ENCODE measurements at regions not wholly inside any gene's neighbourhood (a gene's known extent, or its start where the extent isn't known, plus 50 kb on each side); places are given as distances from the start of the nearest gene placed in this dataset.

DNA sequence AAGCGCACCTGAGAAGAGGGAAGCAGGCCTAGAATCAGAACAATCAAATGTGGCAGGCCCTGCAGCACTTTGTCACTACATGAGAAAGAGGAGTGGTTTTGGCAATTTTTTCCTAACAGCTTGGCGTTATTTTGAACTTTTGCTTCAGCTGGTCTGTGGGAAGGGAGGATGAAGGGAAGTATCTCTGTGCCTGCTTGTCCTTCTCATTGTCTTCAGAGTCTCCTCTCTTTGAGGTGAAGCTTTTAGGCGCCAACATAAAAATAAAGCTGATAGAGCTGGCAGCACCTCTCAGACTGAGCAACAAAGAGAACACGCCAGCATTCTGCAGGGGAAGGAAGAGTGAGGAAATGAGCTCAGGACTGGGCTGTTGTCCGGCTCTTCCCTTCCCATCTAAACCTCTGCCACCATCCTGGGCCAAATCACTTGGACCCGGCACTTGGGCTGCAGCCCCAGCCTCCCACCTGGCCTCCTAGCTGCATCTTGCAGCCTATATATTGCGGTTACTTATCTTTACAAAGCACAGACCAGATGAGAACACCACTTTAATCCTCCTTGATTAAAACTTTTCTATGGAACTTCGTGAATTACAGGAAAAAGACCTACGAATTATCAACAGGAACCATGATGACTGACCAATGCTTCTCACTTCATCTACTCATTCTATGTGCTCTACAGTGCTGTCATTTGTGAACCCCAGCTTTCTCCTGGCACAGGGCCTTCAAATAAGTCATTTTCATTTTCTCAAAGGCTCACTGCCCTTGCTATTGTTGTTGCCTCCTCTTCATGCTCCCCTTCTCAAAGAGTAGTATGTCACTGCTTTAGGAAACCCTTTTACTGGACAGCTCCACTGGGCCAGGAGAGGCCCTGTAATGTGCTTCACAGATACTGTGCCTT is 476.4 kb upstream of the HS3ST1 start:
- no peak for DNase-seq (ENCODE audit: low read depth)
- no peak overlapping the region for H3K4me3 ChIP-seq (ENCODE audit: low read depth, low read length)
- TF ChIP-seq, protein P1, sequence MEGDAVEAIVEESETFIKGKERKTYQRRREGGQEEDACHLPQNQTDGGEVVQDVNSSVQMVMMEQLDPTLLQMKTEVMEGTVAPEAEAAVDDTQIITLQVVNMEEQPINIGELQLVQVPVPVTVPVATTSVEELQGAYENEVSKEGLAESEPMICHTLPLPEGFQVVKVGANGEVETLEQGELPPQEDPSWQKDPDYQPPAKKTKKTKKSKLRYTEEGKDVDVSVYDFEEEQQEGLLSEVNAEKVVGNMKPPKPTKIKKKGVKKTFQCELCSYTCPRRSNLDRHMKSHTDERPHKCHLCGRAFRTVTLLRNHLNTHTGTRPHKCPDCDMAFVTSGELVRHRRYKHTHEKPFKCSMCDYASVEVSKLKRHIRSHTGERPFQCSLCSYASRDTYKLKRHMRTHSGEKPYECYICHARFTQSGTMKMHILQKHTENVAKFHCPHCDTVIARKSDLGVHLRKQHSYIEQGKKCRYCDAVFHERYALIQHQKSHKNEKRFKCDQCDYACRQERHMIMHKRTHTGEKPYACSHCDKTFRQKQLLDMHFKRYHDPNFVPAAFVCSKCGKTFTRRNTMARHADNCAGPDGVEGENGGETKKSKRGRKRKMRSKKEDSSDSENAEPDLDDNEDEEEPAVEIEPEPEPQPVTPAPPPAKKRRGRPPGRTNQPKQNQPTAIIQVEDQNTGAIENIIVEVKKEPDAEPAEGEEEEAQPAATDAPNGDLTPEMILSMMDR (conservative IDR thresholded peaks at IDR 0.05; ENCODE audit: low read depth, low read length) = no peak

DNA sequence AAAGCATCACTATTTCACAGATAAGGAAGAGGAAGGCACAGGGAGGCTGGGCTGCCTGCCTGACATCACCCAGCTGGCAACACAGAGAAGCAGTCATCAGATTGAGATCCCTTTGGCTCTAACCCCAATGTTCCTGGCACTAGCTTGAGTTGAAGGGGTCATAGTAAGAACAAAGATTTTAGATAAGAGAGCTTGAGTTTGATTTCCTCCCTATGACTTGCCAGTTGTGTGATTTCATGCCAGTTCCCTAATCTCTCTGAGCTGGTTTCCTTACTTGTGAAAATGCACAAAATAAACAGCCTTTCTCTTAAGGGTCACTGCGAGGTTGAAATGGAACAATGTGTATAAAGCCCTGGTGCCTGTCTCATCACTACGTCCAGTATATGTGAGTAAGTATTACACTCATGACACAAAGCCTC is 475.4 kb upstream of the HS3ST1 start:
- no peak overlapping the region for H3K4me3 ChIP-seq (ENCODE audit: low read depth, low read length)
- no peak for DNase-seq (ENCODE audit: low read depth)
- TF ChIP-seq, protein P1 (conservative IDR thresholded peaks at IDR 0.05; ENCODE audit: low read depth, low read length) = no peak

DNA sequence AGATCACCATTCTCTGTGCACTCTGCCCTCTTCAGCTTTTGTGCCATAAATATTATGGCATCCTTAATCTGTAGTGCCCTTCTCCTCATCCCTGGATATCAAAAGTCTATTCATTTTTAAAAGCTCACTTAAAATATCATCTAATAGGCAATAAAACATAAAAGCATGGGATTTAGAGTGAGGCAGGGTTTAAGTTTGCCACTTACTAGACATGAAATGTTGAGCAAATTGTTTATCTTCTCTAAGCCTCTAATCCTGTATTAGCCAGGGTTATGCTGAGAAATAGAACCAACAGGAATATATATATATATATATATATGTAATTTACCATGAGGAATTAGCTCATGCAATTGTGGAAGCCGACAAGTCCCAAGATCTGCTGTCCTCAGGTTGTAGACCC is 472.4 kb upstream of the HS3ST1 start:
- TF ChIP-seq, protein P1 (conservative IDR thresholded peaks at IDR 0.05; ENCODE audit: low read depth, low read length) = no peak
- DNase-seq (ENCODE audit: low read depth) = no peak

DNA sequence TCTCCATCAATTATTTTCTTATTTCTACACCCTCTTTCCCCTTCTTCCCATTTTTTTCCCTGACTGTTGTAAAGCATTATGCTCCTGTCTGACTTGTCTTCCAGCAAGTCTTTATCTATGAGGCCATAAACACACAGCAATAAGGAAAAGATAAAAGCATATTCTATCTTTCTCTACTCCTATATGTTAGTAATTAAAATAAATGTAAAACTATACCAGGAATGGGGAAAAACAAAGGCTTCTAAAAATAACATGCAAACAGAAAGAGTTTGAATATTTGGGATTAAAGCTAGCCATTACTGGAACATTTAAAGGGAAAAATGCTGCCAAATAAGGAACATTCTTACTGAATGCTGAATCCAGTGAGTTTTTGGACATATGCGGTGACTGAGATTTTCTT is 471.7 kb upstream of the HS3ST1 start:
- DNase-seq (ENCODE audit: low read depth) = no peak
- TF ChIP-seq, protein P1 (conservative IDR thresholded peaks at IDR 0.05; ENCODE audit: low read depth, low read length) = no peak
- H3K4me3 ChIP-seq (ENCODE audit: low read depth, low read length) = no peak overlapping the region

More for the DNA sequence above, 472.4 kb upstream of the HS3ST1 start:
- no peak overlapping the region for H3K4me3 ChIP-seq (ENCODE audit: low read depth, low read length)

DNA sequence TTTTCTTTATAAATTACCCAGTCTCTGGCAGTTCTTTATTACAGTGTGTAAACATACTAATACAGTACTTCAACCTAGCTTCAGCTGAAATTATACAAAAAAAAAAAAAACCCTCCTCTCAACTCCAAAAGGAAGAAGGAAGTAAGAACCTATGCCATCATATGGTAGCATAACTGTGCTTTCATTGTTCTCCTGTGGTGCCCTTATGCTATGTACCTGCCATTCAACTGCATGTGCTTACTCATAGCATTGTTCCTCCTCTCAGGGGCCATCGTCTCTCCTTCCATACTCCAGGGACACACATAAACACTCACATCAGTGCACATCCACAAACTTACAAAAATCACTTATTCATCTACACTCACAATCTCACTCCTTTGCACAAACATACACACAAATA is 470.1 kb upstream of the HS3ST1 start:
- H3K4me3 ChIP-seq (ENCODE audit: low read depth, low read length) = no peak overlapping the region
- TF ChIP-seq, protein P1 (conservative IDR thresholded peaks at IDR 0.05; ENCODE audit: low read depth, low read length) = no peak
- DNase-seq (ENCODE audit: low read depth) = no peak

DNA sequence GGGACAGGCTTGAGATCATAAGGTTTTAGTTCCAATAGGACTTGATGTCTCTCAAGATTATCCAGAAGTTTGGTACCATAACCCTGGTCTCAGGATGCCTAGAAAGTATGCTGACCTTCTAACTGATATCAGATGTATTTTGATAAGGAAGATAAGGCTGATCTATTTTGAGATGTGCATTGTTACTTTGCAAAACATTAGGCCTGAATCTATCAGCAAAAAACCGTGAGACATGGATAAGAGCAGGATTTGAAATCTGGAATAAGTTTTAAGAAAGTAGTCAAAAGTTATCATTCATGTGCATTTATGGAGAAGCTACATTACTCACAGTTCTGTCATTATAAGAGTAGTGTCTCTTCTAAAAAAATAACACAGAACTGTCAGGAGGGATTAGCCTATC is 467.1 kb upstream of the HS3ST1 start:
- TF ChIP-seq, protein P1 (conservative IDR thresholded peaks at IDR 0.05; ENCODE audit: low read depth, low read length) = no peak
- no peak for DNase-seq (ENCODE audit: low read depth)
- no peak overlapping the region for H3K4me3 ChIP-seq (ENCODE audit: low read depth, low read length)

DNA sequence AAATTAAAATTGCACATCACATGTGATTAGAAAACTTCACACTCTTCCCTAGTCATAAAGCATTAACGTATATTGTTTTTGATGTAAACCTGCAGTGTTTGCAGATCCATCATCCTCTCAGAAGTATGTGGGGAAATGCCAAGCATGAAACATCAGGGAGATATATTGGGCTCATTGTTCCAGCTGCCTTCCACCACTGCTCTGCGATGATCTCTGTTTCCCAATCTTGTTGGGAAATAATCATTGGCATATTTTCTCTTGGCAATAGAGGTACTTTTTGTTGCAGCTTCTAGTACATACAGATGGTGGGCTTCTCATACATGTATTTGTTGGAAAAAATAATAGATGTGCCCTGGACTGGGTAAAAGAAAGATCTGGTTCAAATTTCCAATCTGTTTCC is 466.3 kb upstream of the HS3ST1 start:
- H3K4me3 ChIP-seq (ENCODE audit: low read depth, low read length) = no peak overlapping the region
- DNase-seq (ENCODE audit: low read depth) = no peak
- TF ChIP-seq, protein P1 (conservative IDR thresholded peaks at IDR 0.05; ENCODE audit: low read depth, low read length) = no peak

All from epithelial cell of proximal tubule (primary cell).